ENCODE measurements at regions not wholly inside any gene's neighbourhood (a gene's known extent, or its start where the extent isn't known, plus 50 kb on each side); places are given as distances from the start of the nearest gene placed in this dataset.

- TF ChIP-seq CTCF (conservative IDR thresholded peaks at IDR 0.05; ENCODE audit: low read depth, low read length) (no peak), EZH2 (IDR thresholded peaks at IDR 0.05; ENCODE audit: low read length, unreplicated experiment) (no peak), EZH2phosphoT487 (IDR thresholded peaks at IDR 0.05; ENCODE audit: borderline replicate concordance, low read length) (no peak)
Measured at GRCh38 chr13:107427536-107427935, 787.8 kb downstream of the LIG4 start.

Measured in PC-3 (cell line).